PC-9 (cell line): ENCODE measurements at regions not wholly inside any gene's neighbourhood (a gene's known extent, or its start where the extent isn't known, plus 50 kb on each side); places are given as distances from the start of the nearest gene placed in this dataset.

Experiments
- BruUV-seq: library from RNA; stranded (reverse); fragments of 400-500 nt; replicated peaks from 2 replicates; lab custom pipeline; 2021; lab: Mats Ljungman, UMichigan
- CTCF ChIA-PET: fragments of 300-600 bp; sonication (Branson Sonifier 250); formaldehyde crosslinking; loops from one replicate; lab custom pipeline; 2022; ENCODE audit warnings: antibody characterized with exemption; lab: Charles Lee
- POLR2A ChIA-PET: fragments of 300-600 bp; sonication (Branson Sonifier 250); formaldehyde crosslinking; loops from one replicate; lab custom pipeline; 2022; ENCODE audit warnings: antibody characterized with exemption; ENCODE audit not compliant: unreplicated experiment; lab: Charles Lee
- DNase-seq, 2 experiments: peaks; one replicate each; pipeline versions ENCODE4 v3.0.0 to v3.0.0-alpha.2; 2015 to 2022; ENCODE audit warnings: mixed read lengths in 1 of 2
- H2AFZ ChIP-seq: fragments of 200-600 bp; sonication (generic); 2 replicates; pipeline ENCODE4 v1.8.1; 2017; ENCODE audit warnings: antibody characterized with exemption
- H3F3A ChIP-seq: fragments of 200-600 bp; sonication (generic); 2 replicates; pipeline ENCODE4 v1.8.1; 2017; ENCODE audit warnings: antibody characterized with exemption, mild to moderate bottlenecking, low read depth; ENCODE audit not compliant: insufficient read depth
- H3K27ac ChIP-seq: fragments of 200-600 bp; sonication (generic); 2 replicates; pipeline ENCODE4 v1.6.1; 2016; ENCODE audit warnings: mixed run types
- H3K27me3 ChIP-seq: fragments of 200-600 bp; sonication (generic); 2 replicates; pipeline ENCODE4 v1.6.1; 2016; ENCODE audit warnings: low read depth, mixed run types; ENCODE audit not compliant: insufficient read depth
- H3K36me3 ChIP-seq: fragments of 200-600 bp; sonication (generic); 2 replicates; pipeline ENCODE4 v1.6.1; 2016; ENCODE audit warnings: low read depth, mixed run types
- H3K4me1 ChIP-seq: fragments of 200-600 bp; sonication (generic); replicated peaks from 2 replicates; pipeline ENCODE4 v1.6.1; 2016; ENCODE audit warnings: mixed run types; ENCODE audit not compliant: insufficient read depth
- H3K4me2 ChIP-seq: fragments of 200-600 bp; sonication (generic); 2 replicates; pipeline ENCODE4 v1.6.1; 2017; ENCODE audit warnings: mixed run types
- H3K4me3 ChIP-seq: fragments of 200-600 bp; sonication (generic); 2 replicates; pipeline ENCODE4 v1.6.1; 2016; ENCODE audit warnings: mixed run types
- H3K79me2 ChIP-seq: fragments of 200-600 bp; sonication (generic); 2 replicates; pipeline ENCODE4 v1.6.1; 2017; ENCODE audit warnings: low read depth, mixed run types
- H3K9me2 ChIP-seq: fragments of 200-600 bp; sonication (generic); 2 replicates; pipeline ENCODE4 v1.8.1; 2017; ENCODE audit warnings: mild to moderate bottlenecking; ENCODE audit not compliant: insufficient read depth
- H3K9me3 ChIP-seq: fragments of 200-600 bp; sonication (generic); 2 replicates; pipeline ENCODE4 v1.8.1; 2016; ENCODE audit warnings: low read depth; ENCODE audit not compliant: insufficient read depth
- H4K20me1 ChIP-seq: fragments of 200-600 bp; sonication (generic); 2 replicates; pipeline ENCODE4 v1.8.1; 2017; ENCODE audit not compliant: insufficient read depth
- CTCF ChIP-seq: fragments of 200-600 bp; sonication (generic); conservative IDR thresholded peaks from 2 replicates; pipeline ENCODE4 v1.6.1; 2017; ENCODE audit warnings: mixed run types, antibody characterized with exemption, mild to moderate bottlenecking, moderate library complexity
- EZH2 ChIP-seq: fragments of 200-600 bp; sonication (generic); IDR thresholded peaks from 2 replicates; pipeline ENCODE4 v1.8.0; 2017; ENCODE audit warnings: antibody characterized with exemption, low read depth
- intact Hi-C: fragments of 100-400 bp; cut with micrococcal nuclease; formaldehyde crosslinking; loops from one replicate; pipeline ENCODE4 v1.10.0; 2022; ENCODE audit not compliant: unreplicated experiment

GRCh38 chr7:46237466-46237865 is 316.4 kb upstream of the IGFBP3 start:
- no peak for DNase-seq
- BruUV-seq: no TSS peak

GRCh38 chr7:46233585-46234329 is 312.7 kb upstream of the IGFBP3 start:
- CTCF ChIA-PET: no interaction called here
- peaks cover 6% of the 10 kb centered on the region for H3K9me2 ChIP-seq
- no TSS peak for BruUV-seq

More at GRCh38 chr7:46237466-46237865, 316.4 kb upstream of the IGFBP3 start:
- no peak overlapping the region for H3K27ac ChIP-seq
- peaks cover 7% of the 10 kb centered on the region; the same call in 1 of the 2 replicates for H3K9me3 ChIP-seq
- no peaks in the 10 kb centered on the region for H3K79me2 ChIP-seq
- no peaks in the 10 kb centered on the region for H3F3A ChIP-seq
- TF ChIP-seq EZH2: no peak
- TF ChIP-seq CTCF: no peak
- H2AFZ ChIP-seq: no peak overlapping the region
- ChIA-PET CTCF (interaction anchor here (0.8 kb wide), 1 partner anchor 315 kb away, joined by 3 read pairs; no protein-coding TSS in a partner anchor), POLR2A (interaction anchor here (0.7 kb wide), 1 partner anchor 1608 kb away, joined by 4 read pairs; no protein-coding TSS in a partner anchor)
- H3K9me2 ChIP-seq: peaks cover 6% of the 10 kb centered on the region; the same call in 1 of the 2 replicates
- H3K4me2 ChIP-seq: no peak overlapping the region
- peaks cover under 1% of the 10 kb centered on the region; the same call in 1 of the 2 replicates for H3K4me1 ChIP-seq
- H3K36me3 ChIP-seq: no peaks in the 10 kb centered on the region
- intact Hi-C loops: no loop called here
- no peak overlapping the region for H3K4me3 ChIP-seq
- H3K27me3 ChIP-seq: no peaks in the 10 kb centered on the region
- H4K20me1 ChIP-seq: no peaks in the 10 kb centered on the region

GRCh38 chr7:46230990-46231305 is 309.9 kb upstream of the IGFBP3 start:
- no peak overlapping the region for H2AFZ ChIP-seq
- H4K20me1 ChIP-seq: no peaks in the 10 kb centered on the region
- BruUV-seq: no TSS peak
- H3K4me2 ChIP-seq: no peak overlapping the region
- no peaks in the 10 kb centered on the region for H3K36me3 ChIP-seq
- TF ChIP-seq EZH2 (no peak), CTCF (no peak)
- H3K79me2 ChIP-seq: no peaks in the 10 kb centered on the region
- no peak for DNase-seq
- H3F3A ChIP-seq: peaks cover 4% of the 10 kb centered on the region; the same call in 1 of the 2 replicates
- ChIA-PET CTCF (no interaction called here), POLR2A (interaction anchor here (0.7 kb wide), 1 partner anchor 1089 kb away, joined by 11 read pairs; no protein-coding TSS in a partner anchor)
- H3K4me3 ChIP-seq: no peak overlapping the region
- peaks cover 3% of the 10 kb centered on the region for H3K9me3 ChIP-seq
- intact Hi-C loops: no loop called here
- H3K27me3 ChIP-seq: no peaks in the 10 kb centered on the region
- H3K9me2 ChIP-seq: no peaks in the 10 kb centered on the region; the same call in 1 of the 2 replicates
- H3K27ac ChIP-seq: no peak overlapping the region
- peaks cover 23% of the 10 kb centered on the region for H3K4me1 ChIP-seq

More at GRCh38 chr7:46233585-46234329, 312.7 kb upstream of the IGFBP3 start:
- Histone ChIP-seq H3K36me3 (no peaks in the 10 kb centered on the region), H3K9me3 (peaks cover 3% of the 10 kb centered on the region; the same call in 1 of the 2 replicates), H3K79me2 (no peaks in the 10 kb centered on the region), H3F3A (no peaks in the 10 kb centered on the region; the same call in 1 of the 2 replicates), H3K27me3 (no peaks in the 10 kb centered on the region), H3K27ac (no peak overlapping the region), H2AFZ (no peak overlapping the region), H4K20me1 (no peaks in the 10 kb centered on the region), H3K4me1 (peaks cover 8% of the 10 kb centered on the region), H3K4me3 (no peak overlapping the region), H3K4me2 (no peak overlapping the region)
- intact Hi-C loops: no loop called here
- POLR2A ChIA-PET: no interaction called here
- no peak for TF ChIP-seq EZH2
- no peak for TF ChIP-seq CTCF
- no peak for DNase-seq
